Heart left ventricle (tissue), 16 donors: ENCODE measurements at regions not wholly inside any gene's neighbourhood (a gene's known extent, or its start where the extent isn't known, plus 50 kb on each side); places are given as distances from the start of the nearest gene placed in this dataset.

ENCODE experiments used
- ATAC-seq, 4 donors: fragments of 200-7000 bp; cut with Tn5 transposase; one replicate each; pipeline ENCODE4 v1.9.1; 2020 to 2022; ENCODE audit warnings: moderate library complexity in 4 of 4, mild to moderate bottlenecking in 3 of 4, moderate number of reproducible peaks in 1 of 4
- DNase-seq, 5 donors: peaks; one replicate each; pipeline ENCODE4 v3.0.0-alpha.2; 2020
- H3K27ac ChIP-seq, 12 donors: fragments of 200-600 bp; sonication (generic) in 4 of 12; one replicate each; pipeline versions ENCODE4 v1.5.0 to v1.8.0; 2016 to 2022; ENCODE audit warnings: mild to moderate bottlenecking in 2 of 12
- H3K27me3 ChIP-seq, 9 donors: fragments of 200-600 bp; sonication (generic) in 2 of 9; one replicate each; pipeline versions ENCODE4 v1.5.1 to v1.8.0; 2016 to 2022; ENCODE audit warnings: mild to moderate bottlenecking in 3 of 9
- H3K36me3 ChIP-seq, 9 donors: fragments of 200-600 bp; sonication (generic) in 2 of 9; one replicate each; pipeline versions ENCODE4 v1.5.0 to v1.8.0; 2018 to 2022; ENCODE audit warnings: mild to moderate bottlenecking in 2 of 9
- H3K4me1 ChIP-seq, 12 donors: fragments of 200-600 bp; sonication (generic) in 4 of 12; one replicate each; pipeline versions ENCODE4 v1.5.0 to v1.8.0; 2016 to 2022; ENCODE audit warnings: mild to moderate bottlenecking in 3 of 12
- H3K4me3 ChIP-seq, 12 donors: fragments of 200-600 bp; sonication (generic) in 4 of 12; one replicate each; pipeline versions ENCODE4 v1.5.0 to v1.8.0; 2017 to 2022; ENCODE audit warnings: mild to moderate bottlenecking in 9 of 12, moderate library complexity in 4 of 12
- H3K9me3 ChIP-seq, 12 donors: fragments of 200-600 bp; sonication (generic) in 4 of 12; one replicate each; pipeline versions ENCODE4 v1.5.0 to v1.8.0; 2016 to 2022; ENCODE audit warnings: mild to moderate bottlenecking in 1 of 12
- CTCF ChIP-seq, 12 donors: fragments of 200-600 bp; sonication (generic) in 4 of 12; IDR thresholded peaks; one replicate each; pipeline versions ENCODE4 v1.5.0 to v1.8.0; 2018 to 2022; ENCODE audit warnings: antibody characterized with exemption in 12 of 12, mild to moderate bottlenecking in 5 of 12
- POLR2A ChIP-seq, 2 donors: fragments of 450-650 bp; IDR thresholded peaks; one replicate each; pipeline ENCODE4 v1.6.1; 2017; ENCODE audit warnings: antibody characterized with exemption in 2 of 2, mild to moderate bottlenecking in 2 of 2, moderate library complexity in 2 of 2
- WGBS, 4 donors: extraction: QIAGEN DNeasy Blood & Tissue Kit in 2 of 4; methylation state at CpG; one replicate each; pipeline versions ENCODE4 v1.1.5 to v1.1.7; 2013 to 2018; 5-methylcytosine and 5-hydroxymethylcytosine counted together
- intact Hi-C, 10 donors: fragments of 100-400 bp; cut with DNase I; formaldehyde crosslinking; loops; one replicate each; pipeline versions ENCODE4 v1.11.1 to v1.14.2; 2022
- donor health status: ischemic (EF 13 %, LVEDD 7.1; RV severe dilation, severe dysfunction).
- donor health status: healthy with polysubstance abuse.
- donor health status: DM: no; HTN: yes; CAD: no.
- donor health status: DM: no; HTN: no; CAD: no.
- donor health status: ischemic (EF 25% LVEDD 6.9; RV normal size, moderate dysfunction).
- donor health status: ischemic (EF 25% LVEDD 5.7; RV mildly dilated, moderate dysfunction).
- donor health status: healthy.
- donor health status: DM: yes; HTN: yes; CAD: no.
- donor health status: ischemic (EF 35%, LVEDD 5.7; RV mildly dilated, moderate dysfunction).
- donor health status: nonischemic (EF 11% LVEDD 7.7; RV severe dilation, severe dysfunction).
- donor health status: DM: yes; HTN: yes; CAD: no.
- donor health status: PGD.
- donor health status: ischemic (EF 29% LVEDD 5.4; RV normal size, mild dysfunction).
- donor health status: nonischemic (EF 23%, LVEDD 6.1; RV moderate dilation, normal function).

GRCh38 chr18:64566456-64566855 lies 417.6 kb upstream of the LINC00305 start:
- intact Hi-C loops, result no loop called here
- Histone ChIP-seq H3K27ac (no peak overlapping the region), H3K9me3 (peaks cover 0 to 16% (median 0%) of the 10 kb centered on the region in 12 donors), H3K4me3 (no peak overlapping the region), H3K36me3 (no peaks in the 10 kb centered on the region), H3K27me3 (no peaks in the 10 kb centered on the region), H3K4me1 (no peaks in the 10 kb centered on the region)
- TF ChIP-seq POLR2A (IDR thresholded peaks at IDR 0.05) (no peak), CTCF (IDR thresholded peaks at IDR 0.05) (no peak)
- DNase-seq (no peak), ATAC-seq (no peak)
- WGBS, 4 donors, result 80 to 86% (median 85%) methylated on average over 2 of the region's 2 CpGs

GRCh38 chr18:64562651-64563050 lies 413.8 kb upstream of the LINC00305 start:
- no peak for DNase-seq
- Histone ChIP-seq H3K4me1 (no peaks in the 10 kb centered on the region), H3K9me3 (peaks cover 0 to 7% (median 0%) of the 10 kb centered on the region in 12 donors), H3K27me3 (no peaks in the 10 kb centered on the region), H3K27ac (no peak overlapping the region), H3K4me3 (no peak overlapping the region), H3K36me3 (no peaks in the 10 kb centered on the region)
- no peak for ATAC-seq
- intact Hi-C loops, result no loop called here
- TF ChIP-seq CTCF (IDR thresholded peaks at IDR 0.05), result no peak
- no peak for TF ChIP-seq POLR2A (IDR thresholded peaks at IDR 0.05)

DNA sequence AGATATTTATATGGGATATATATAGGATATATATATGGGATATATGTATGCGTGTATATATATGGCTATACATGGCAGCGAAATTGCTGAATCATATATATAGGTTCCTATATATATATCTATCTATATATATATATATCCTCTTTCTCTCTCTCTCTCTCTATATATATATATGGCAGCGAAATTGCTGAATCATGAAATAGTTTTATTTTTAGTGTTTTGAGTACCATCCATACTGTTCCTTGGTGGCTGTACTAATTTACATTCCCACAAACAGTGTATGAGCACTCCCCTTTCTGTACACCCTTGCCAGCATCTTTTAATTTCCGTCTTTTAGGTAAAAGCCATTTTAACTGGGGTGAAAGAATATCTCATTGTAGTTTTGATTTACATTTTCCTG lies 397.6 kb upstream of the LINC00305 start:
- no peak overlapping the region for H3K4me3 ChIP-seq
- H3K27ac ChIP-seq, result no peak overlapping the region
- DNase-seq (no peak), ATAC-seq (no peak)
- H3K36me3 ChIP-seq, result no peaks in the 10 kb centered on the region
- H3K9me3 ChIP-seq, result no peaks in the 10 kb centered on the region
- WGBS, 4 donors, result 70 to 98% (median 73%) methylated on average over 4 of the region's 4 CpGs
- H3K4me1 ChIP-seq, result no peaks in the 10 kb centered on the region
- TF ChIP-seq POLR2A (IDR thresholded peaks at IDR 0.05) (no peak), CTCF (IDR thresholded peaks at IDR 0.05) (no peak)
- H3K27me3 ChIP-seq, result no peaks in the 10 kb centered on the region
- intact Hi-C loops, result no loop called here

GRCh38 chr18:64539847-64540246 lies 391.0 kb upstream of the LINC00305 start:
- Histone ChIP-seq H3K4me3 (no peak overlapping the region), H3K27me3 (no peaks in the 10 kb centered on the region), H3K27ac (no peak overlapping the region), H3K36me3 (no peaks in the 10 kb centered on the region), H3K4me1 (no peaks in the 10 kb centered on the region), H3K9me3 (peaks cover 0 to 5% (median 0%) of the 10 kb centered on the region in 12 donors)
- ATAC-seq, result no peak
- WGBS, 4 donors, result 31 to 59% (median 52%) methylated on average over 1 of the region's 1 CpG
- intact Hi-C loops, result no loop called here
- DNase-seq, result no peak
- TF ChIP-seq CTCF (IDR thresholded peaks at IDR 0.05) (no peak), POLR2A (IDR thresholded peaks at IDR 0.05) (no peak)
